Bronchial epithelial cell (primary cell): ENCODE measurements at regions not wholly inside any gene's neighbourhood (a gene's known extent, or its start where the extent isn't known, plus 50 kb on each side); places are given as distances from the start of the nearest gene placed in this dataset.

Experiments used
- DNase-seq: peaks from one replicate; pipeline ENCODE4 v3.0.0-alpha.2; 2010; ENCODE audit warnings: low read depth
- FAIRE-seq: peaks from 2 replicates; lab custom pipeline; 2011; peaks lifted over from hg19 to GRCh38; lab: Jason Lieb, UNC
- H3K27me3 ChIP-seq: 2 replicates; pipeline ENCODE4 v1.5.1; 2011; ENCODE audit warnings: low read length; ENCODE audit not compliant: control insufficient read depth, insufficient read depth
- H3K36me3 ChIP-seq: 2 replicates; pipeline ENCODE4 v1.5.1; 2011; ENCODE audit warnings: low read length; ENCODE audit not compliant: control insufficient read depth, insufficient read depth
- H3K4me3 ChIP-seq: 2 replicates; pipeline ENCODE4 v1.5.1; 2011; ENCODE audit warnings: mild to moderate bottlenecking, low read depth, low read length, control low read depth
- CTCF ChIP-seq: IDR thresholded peaks from 2 replicates; pipeline ENCODE4 v1.5.1; 2011; ENCODE audit warnings: mild to moderate bottlenecking, moderate library complexity, low read length, control low read depth, inconsistent platforms; ENCODE audit not compliant: insufficient read depth, severe bottlenecking

- no peak overlapping the region for H3K4me3 ChIP-seq
- no peaks in the 10 kb centered on the region for H3K36me3 ChIP-seq
- FAIRE-seq: no peak
- no peak for DNase-seq
- H3K27me3 ChIP-seq: no peaks in the 10 kb centered on the region
- no peak for TF ChIP-seq CTCF
These were observed 164.2 kb upstream of the ETAA1 start for GRCh38 chr2:67232936-67233335.

GRCh38 chr2:67234440-67234839 lies 162.7 kb upstream of the ETAA1 start:
- no peaks in the 10 kb centered on the region for H3K36me3 ChIP-seq
- H3K4me3 ChIP-seq: no peak overlapping the region
- peak; percentile 50 for TF ChIP-seq CTCF
- DNase-seq: peak; percentile 21
- no peaks in the 10 kb centered on the region for H3K27me3 ChIP-seq
- no peak for FAIRE-seq

- Histone ChIP-seq H3K4me3 (no peak overlapping the region), H3K36me3 (no peaks in the 10 kb centered on the region), H3K27me3 (no peaks in the 10 kb centered on the region)
- DNase-seq (no peak), FAIRE-seq (no peak)
- peak; percentile 30 for TF ChIP-seq CTCF
These were observed 159.8 kb upstream of the ETAA1 start for GRCh38 chr2:67237288-67237687.

GRCh38 chr2:67240507-67240906 lies 156.6 kb upstream of the ETAA1 start:
- DNase-seq (peak; percentile 28), FAIRE-seq (no peak)
- Histone ChIP-seq H3K4me3 (no peak overlapping the region), H3K27me3 (no peaks in the 10 kb centered on the region), H3K36me3 (no peaks in the 10 kb centered on the region)
- TF ChIP-seq CTCF: no peak

GRCh38 chr2:67241453-67241852 lies 155.7 kb upstream of the ETAA1 start:
- FAIRE-seq (no peak), DNase-seq (no peak)
- no peak for TF ChIP-seq CTCF
- Histone ChIP-seq H3K4me3 (no peak overlapping the region), H3K27me3 (no peaks in the 10 kb centered on the region), H3K36me3 (no peaks in the 10 kb centered on the region)

- no peak overlapping the region for H3K4me3 ChIP-seq
- FAIRE-seq: no peak
- H3K36me3 ChIP-seq: no peaks in the 10 kb centered on the region
- no peak for TF ChIP-seq CTCF
- H3K27me3 ChIP-seq: no peaks in the 10 kb centered on the region
- DNase-seq: no peak
These were observed 154.7 kb upstream of the ETAA1 start for GRCh38 chr2:67242456-67242855.
